Suprapubic skin (tissue), 4 donors: ENCODE measurements at regions not wholly inside any gene's neighbourhood (a gene's known extent, or its start where the extent isn't known, plus 50 kb on each side); places are given as distances from the start of the nearest gene placed in this dataset.

Experiments used
- CTCF ChIP-seq, 2 donors: fragments of 200-600 bp in 1 of 2; fragments of 450-650 bp in 1 of 2; sonication (generic) in 1 of 2; IDR thresholded peaks; one replicate each; pipeline ENCODE4 v1.5.1; 2016 to 2019; ENCODE audit warnings: antibody characterized with exemption in 2 of 2, mild to moderate bottlenecking in 1 of 2, moderate library complexity in 1 of 2
- POLR2A ChIP-seq, 2 donors: fragments of 450-650 bp; IDR thresholded peaks; one replicate each; pipeline ENCODE4 v1.6.1; 2017; ENCODE audit warnings: antibody characterized with exemption in 2 of 2, mild to moderate bottlenecking in 2 of 2, moderate library complexity in 2 of 2
- POLR2AphosphoS5 ChIP-seq, 3 donors: sonication (generic); formaldehyde crosslinking; IDR thresholded peaks; one replicate each; pipeline ENCODE4 v1.6.1; 2017; ENCODE audit warnings: antibody characterized with exemption in 3 of 3

GRCh38 chr15:38638811-38639210 lies 74.2 kb upstream of the RASGRP1 start:
- TF ChIP-seq CTCF (IDR thresholded peaks at IDR 0.05) = no peak
- no peak for TF ChIP-seq POLR2A (IDR thresholded peaks at IDR 0.05)
- TF ChIP-seq POLR2AphosphoS5 (IDR thresholded peaks at IDR 0.05) = no peak
